GM19438 (cell line): ENCODE measurements at regions not wholly inside any gene's neighbourhood (a gene's known extent, or its start where the extent isn't known, plus 50 kb on each side); places are given as distances from the start of the nearest gene placed in this dataset.
A peak's percentile ranks its signal among the peaks of the same experiment; 100 is the strongest.

Experiments
- ATAC-seq: cut with Tn5 transposase; IDR thresholded peaks from one replicate; pipeline ENCODE4 v1.9.1; 2021; ENCODE audit warnings: low read depth; ENCODE audit not compliant: unreplicated experiment

DNA sequence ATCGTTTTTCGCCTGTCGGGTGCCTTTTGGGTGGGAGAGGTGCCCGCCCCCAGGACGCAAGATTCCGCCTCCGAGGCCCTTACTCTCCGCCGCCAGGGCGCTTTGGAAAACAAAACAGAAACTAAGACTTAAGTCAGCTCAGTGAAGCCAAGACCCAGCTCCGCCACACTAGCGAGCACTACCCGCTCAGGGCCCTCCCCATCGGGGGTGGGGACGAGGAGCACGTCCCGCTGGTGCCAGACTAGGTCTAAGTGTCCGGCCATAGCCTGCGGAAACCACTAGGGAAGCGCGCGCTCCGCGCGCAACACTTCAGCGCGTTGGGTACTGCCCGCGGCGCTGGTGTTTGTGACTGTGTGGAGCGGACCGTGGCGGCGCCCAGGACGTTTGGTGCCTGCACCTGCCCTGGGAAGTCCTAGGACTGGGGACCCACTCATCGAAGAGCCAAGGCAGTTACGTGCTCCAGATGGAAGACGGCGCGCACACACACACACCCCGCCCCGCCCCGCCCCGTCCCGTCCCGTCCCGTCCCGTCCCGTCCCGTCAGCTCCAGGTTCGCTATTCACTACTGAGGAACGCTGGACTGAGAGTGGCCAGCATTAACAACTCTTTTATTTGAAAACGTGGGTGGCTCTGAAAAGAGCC is 57.6 kb upstream of the BOLA1 start:
- peak; percentile 30 for ATAC-seq

DNA sequence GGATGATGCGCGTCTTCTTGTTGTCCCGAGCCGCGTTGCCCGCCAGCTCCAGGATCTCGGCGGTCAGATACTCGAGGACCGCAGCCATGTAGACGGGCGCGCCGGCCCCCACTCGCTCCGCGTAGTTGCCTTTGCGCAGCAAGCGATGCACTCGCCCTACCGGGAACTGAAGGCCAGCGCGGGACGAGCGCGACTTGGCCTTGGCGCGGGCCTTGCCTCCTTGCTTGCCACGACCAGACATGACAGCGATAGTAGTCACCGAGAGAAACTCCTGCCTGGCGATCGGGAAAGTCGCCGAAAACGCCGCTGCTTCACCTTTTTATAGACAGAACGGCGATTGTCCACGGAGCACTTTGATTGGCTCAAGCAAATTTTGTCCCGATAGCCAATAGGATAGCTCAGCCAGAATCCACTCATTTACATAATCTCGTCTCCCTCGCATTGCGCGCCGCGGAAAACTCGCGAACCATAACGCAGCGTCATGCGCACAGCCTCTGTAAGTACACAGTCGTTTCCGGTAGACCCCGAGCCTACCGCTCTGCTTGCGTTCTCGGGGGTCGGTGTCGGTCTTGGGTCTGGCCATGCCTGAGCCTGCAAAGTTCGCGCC is 56.8 kb upstream of the BOLA1 start:
- peak; percentile 51 for ATAC-seq

DNA sequence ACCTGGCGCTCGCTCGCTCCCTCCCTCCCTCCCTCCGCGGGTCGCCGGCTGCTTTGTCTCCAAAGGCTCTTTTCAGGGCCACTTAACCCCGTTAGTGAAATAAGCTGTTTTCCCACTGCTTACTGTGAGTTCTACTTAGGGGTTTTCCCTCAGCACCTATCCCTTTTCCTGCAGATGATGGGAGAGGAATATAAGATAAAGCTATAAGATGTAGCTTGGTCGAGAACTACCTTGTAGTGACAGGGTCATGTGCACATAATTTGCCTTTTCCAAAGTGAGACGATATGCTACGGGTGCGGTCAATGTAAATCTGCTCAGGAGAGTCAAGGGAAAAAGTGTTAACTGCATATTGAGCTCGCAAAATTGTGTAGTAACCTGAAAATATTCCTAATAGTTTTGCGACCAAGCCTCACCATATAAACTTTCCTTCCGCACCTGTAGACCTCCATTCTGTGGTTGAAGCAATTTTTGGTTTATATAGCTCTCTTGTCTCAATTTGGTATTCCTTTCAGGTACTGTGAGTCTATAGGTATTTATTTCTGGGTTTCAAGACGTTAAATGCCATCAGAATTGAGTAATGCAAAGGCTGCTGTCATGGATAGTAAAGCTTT is 55.8 kb upstream of the BOLA1 start:
- no peak for ATAC-seq

DNA sequence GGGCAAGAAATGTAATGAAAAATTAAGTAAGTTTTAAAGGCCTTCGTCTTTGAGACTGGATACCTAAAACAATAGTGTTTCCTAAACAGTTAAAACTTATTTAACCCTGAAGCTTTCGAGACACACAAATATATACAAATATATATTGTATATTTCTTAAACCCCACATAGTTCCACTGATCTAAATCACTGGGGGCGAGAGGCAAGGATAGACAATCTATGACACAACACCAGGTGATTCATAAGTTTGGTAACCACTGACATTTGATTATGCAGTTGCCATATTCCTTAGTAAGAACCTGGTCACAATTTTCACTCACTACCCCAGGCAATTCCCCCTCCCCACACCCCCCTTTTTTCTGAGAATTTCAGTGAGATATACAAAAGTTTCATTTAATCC is 55.3 kb upstream of the BOLA1 start:
- ATAC-seq: no peak

DNA sequence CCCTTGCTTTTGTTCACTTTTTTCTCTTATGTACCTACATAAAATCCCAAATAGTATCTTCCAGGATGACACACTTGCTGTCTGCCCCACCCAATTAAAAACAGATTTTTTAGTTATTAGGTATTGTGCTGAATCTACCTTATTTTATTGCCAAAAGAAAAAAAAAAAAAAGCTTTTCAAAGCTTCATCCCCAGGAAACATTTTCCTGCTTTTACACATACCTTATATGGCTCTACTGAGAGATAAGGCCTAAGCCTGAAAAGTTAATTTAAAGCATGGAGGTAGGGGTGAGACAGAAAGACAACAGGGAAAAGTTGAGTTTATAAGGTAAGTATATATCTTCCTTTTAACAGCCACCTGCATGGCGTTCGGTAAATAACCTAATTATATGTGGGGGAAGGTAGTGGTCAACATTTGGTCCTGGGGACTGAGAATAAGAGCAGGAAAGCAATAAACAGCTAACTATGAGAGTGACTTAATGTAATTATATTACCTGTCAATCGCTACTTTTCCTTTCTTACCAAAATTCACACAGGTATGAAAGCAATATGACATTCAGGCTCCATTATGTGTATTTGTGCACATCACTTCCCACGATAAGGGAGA is 54.6 kb upstream of the BOLA1 start:
- ATAC-seq: no peak

DNA sequence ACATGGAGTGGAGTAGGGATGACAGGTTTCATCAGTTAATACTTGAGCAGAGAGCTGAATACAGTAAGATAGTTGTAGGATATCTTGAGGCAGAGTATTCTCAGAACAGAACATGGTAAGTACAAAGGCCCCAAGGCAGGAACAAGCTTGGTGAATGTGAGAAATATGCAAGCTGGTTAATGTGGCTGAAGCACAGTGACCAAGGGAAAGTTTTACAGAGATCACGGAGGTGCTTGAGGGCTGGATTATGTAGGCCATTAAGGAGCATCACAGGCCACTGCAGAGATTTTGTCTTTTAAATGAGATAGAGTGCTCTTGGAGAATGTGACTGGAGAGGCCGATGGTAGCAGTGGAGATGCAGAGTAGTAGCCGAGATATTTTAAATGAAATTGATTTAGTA is 54.0 kb upstream of the BOLA1 start:
- ATAC-seq: no peak

DNA sequence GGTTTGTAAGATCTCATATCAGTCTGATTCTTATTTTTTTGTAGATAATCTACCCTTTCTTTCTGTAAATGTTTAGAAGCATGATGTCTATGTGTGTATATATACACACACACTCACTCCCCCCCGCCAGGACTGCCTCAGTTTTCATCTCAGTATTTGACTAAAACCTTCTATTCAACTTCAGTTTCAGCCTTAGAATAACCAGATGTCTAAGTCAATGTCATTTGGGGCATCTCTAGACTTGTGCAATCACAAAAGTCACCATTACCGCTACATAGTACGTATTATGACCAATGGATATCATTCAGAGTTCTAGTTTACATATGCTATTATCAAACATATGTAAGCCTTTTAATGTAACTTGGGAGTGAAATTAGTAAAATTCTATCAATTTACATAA is 53.3 kb upstream of the BOLA1 start:
- no peak for ATAC-seq

DNA sequence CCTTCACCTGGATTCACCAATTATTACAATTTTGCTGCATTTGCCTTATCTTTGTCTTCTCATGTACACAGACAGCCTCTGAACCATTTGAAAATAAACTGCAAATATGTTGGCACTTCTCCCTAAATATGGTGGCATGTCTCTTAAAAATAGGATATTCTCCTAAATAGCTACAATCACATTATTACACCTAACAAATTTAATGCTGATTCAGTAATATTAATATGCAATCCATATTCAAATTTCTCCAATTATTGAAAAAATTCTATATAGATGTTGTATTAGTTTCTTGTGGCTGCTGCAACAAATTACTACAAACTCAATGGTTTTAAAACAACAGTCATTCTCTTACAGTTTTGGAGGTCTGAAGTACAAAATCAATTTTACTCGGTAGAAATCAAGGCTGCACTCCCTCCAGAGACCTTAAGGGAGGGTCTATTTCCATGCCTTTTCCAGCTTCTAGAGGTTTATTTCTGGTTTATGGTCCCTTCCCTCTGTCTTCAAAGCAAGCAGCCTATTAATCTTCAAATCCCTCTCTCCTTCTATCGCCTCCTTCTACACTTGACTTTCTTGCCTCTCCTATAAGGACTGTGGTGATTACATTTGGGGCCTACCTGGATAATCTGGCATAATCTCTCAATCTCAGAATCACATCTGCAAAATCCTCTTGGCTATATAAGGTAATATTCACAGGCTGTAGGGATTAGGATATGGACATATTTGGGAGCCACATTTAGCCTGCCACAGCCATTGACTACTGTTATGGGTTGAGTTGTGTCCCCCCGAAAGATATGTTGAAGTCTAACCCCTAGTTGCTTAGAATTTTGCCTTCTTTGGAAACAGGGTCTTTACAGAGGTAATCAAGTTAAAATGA is 52.5 kb upstream of the BOLA1 start:
- no peak for ATAC-seq

DNA sequence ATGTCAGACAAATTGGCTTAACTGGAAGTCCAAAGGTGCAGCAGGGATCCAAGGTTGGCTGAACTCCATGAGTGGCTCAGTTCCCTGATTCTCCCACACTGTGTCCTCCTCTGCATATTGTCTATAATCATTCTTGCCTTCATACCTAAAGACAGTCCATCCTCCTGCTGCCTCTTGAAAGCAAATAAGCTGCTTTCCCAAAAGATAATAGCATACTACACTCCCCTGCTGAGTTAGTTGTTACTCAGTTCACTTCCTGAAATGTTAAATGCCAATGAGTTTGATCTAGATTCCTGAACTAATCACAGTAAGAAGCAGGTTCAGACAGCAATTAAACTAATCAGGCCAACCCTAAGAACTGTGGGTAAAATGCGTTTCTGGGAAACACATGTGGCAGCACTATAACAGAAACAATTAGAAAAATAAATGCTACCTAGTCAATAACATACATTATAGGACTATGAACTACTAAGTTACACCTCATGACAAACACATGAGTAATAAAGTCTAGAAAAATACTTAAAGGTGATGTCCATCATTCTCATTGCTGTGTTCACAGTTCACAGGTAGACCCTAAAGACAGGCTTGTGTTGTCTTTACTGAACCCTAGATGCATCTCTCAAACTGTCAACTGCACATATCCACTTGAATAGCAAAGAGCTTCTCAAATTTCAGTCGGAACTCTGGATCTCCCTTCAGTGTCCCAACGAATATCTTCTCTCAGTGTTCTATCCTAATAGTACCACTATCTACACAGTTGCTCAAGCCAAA is 50.8 kb upstream of the BOLA1 start:
- ATAC-seq: no peak

DNA sequence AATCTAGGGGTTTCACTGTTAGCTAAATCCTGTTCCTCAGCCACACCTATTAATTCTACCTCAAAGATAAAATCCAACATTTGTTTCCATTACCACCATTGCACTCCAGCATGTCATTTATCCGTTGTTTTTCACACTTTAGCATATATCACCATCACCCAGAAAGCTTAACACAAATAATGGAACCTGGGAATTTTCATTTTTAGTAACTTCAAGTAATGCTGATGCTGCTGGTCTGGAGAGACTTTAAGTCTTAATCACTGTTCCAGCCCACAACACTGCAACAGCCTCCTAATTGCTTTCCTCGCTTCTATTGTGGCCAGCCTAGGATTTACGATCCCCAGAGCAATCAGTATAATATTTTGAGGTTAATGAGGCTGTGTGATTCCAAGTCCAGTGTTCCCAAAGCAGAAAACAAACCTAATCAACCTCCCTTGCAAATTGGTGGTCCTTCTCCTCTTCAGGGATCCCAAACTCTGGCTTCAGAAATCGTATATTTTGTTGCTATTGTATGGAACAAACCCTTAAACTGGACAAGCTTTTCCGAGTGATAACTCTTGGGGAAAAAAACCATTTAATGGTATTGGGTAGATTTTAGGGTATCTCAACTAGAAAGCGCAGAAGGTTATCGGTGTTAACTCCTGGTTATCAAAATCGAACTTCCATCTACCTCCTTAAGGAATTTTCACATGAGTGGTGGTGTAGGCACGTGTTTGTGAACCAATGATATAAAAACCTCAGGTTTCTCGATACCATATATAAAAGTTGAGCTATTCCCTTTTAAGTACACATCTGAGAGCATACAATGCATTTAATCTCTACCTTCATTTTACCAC is 50.0 kb upstream of the BOLA1 start:
- ATAC-seq: no peak
